ENCODE measurements at regions not wholly inside any gene's neighbourhood (a gene's known extent, or its start where the extent isn't known, plus 50 kb on each side); places are given as distances from the start of the nearest gene placed in this dataset.

DNA sequence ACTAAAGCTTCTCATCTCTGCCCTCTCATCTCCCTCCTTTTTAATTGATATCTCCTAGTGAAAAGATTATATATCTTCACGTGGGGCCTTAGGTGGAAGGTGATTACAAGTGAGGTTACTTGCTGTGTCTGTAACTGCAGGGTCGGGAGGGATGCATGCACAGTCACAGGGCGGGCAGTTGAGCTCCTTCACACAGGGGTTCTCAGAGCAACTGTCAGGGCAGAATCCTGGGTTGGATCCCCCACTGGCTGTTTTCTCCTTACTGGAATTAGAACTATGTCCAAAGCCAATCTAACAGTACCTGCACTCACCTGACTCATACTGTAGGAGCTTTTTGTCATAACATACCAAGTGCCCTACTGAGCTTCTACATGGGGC lies 141.1 kb downstream of the AASDH start:
- TF ChIP-seq, protein P1, sequence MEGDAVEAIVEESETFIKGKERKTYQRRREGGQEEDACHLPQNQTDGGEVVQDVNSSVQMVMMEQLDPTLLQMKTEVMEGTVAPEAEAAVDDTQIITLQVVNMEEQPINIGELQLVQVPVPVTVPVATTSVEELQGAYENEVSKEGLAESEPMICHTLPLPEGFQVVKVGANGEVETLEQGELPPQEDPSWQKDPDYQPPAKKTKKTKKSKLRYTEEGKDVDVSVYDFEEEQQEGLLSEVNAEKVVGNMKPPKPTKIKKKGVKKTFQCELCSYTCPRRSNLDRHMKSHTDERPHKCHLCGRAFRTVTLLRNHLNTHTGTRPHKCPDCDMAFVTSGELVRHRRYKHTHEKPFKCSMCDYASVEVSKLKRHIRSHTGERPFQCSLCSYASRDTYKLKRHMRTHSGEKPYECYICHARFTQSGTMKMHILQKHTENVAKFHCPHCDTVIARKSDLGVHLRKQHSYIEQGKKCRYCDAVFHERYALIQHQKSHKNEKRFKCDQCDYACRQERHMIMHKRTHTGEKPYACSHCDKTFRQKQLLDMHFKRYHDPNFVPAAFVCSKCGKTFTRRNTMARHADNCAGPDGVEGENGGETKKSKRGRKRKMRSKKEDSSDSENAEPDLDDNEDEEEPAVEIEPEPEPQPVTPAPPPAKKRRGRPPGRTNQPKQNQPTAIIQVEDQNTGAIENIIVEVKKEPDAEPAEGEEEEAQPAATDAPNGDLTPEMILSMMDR (IDR thresholded peaks at IDR 0.05) = no peak
- TF ChIP-seq CEBPB (IDR thresholded peaks at IDR 0.05) (no peak), SREBF2 (IDR thresholded peaks at IDR 0.05) (no peak), POLR2A (IDR thresholded peaks at IDR 0.05; ENCODE audit: low read length) (no peak), TP53 (CRISPR knock-in tag; IDR thresholded peaks at IDR 0.05) (no peak), CBX2 (IDR thresholded peaks at IDR 0.05; ENCODE audit: borderline replicate concordance, low read depth) (no peak), JUN (IDR thresholded peaks at IDR 0.05) (no peak), ESRRA (IDR thresholded peaks at IDR 0.05; ENCODE audit: borderline replicate concordance, low read length) (no peak), HOXB5 (CRISPR knock-in tag; IDR thresholded peaks at IDR 0.05) (no peak), RNF2 (IDR thresholded peaks at IDR 0.05; ENCODE audit: borderline replicate concordance, low read depth) (no peak), ZC3H11A (IDR thresholded peaks at IDR 0.05) (no peak), KDM5A (IDR thresholded peaks at IDR 0.05) (no peak), MYC (IDR thresholded peaks at IDR 0.05; ENCODE audit: borderline replicate concordance, low read length) (no peak)
- TF ChIP-seq, protein P2, sequence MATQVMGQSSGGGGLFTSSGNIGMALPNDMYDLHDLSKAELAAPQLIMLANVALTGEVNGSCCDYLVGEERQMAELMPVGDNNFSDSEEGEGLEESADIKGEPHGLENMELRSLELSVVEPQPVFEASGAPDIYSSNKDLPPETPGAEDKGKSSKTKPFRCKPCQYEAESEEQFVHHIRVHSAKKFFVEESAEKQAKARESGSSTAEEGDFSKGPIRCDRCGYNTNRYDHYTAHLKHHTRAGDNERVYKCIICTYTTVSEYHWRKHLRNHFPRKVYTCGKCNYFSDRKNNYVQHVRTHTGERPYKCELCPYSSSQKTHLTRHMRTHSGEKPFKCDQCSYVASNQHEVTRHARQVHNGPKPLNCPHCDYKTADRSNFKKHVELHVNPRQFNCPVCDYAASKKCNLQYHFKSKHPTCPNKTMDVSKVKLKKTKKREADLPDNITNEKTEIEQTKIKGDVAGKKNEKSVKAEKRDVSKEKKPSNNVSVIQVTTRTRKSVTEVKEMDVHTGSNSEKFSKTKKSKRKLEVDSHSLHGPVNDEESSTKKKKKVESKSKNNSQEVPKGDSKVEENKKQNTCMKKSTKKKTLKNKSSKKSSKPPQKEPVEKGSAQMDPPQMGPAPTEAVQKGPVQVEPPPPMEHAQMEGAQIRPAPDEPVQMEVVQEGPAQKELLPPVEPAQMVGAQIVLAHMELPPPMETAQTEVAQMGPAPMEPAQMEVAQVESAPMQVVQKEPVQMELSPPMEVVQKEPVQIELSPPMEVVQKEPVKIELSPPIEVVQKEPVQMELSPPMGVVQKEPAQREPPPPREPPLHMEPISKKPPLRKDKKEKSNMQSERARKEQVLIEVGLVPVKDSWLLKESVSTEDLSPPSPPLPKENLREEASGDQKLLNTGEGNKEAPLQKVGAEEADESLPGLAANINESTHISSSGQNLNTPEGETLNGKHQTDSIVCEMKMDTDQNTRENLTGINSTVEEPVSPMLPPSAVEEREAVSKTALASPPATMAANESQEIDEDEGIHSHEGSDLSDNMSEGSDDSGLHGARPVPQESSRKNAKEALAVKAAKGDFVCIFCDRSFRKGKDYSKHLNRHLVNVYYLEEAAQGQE (IDR thresholded peaks at IDR 0.05) = no peak

Measured in A549 (cell line).